Fibroblast of skin of abdomen (primary cell): ENCODE measurements at regions not wholly inside any gene's neighbourhood (a gene's known extent, or its start where the extent isn't known, plus 50 kb on each side); places are given as distances from the start of the nearest gene placed in this dataset.
A peak's percentile ranks its signal among the peaks of the same experiment; 100 is the strongest.

ENCODE experiments used
- DNase-seq: peaks from one replicate; pipeline ENCODE4 v3.0.0-alpha.2; 2013

GRCh38 chr4:1463088-1463926, 57.1 kb upstream of the NKX1-1 start:
- DNase-seq, result peak; percentile 10

- no peak for DNase-seq
Measured at GRCh38 chr4:1462768-1463075, 56.5 kb upstream of the NKX1-1 start.

- no peak for DNase-seq
Measured at GRCh38 chr4:1462009-1462767, 55.9 kb upstream of the NKX1-1 start.

GRCh38 chr4:1460967-1461868, 55.0 kb upstream of the NKX1-1 start:
- no peak for DNase-seq

GRCh38 chr4:1459722-1460511, 53.7 kb upstream of the NKX1-1 start:
- no peak for DNase-seq

- no peak for DNase-seq
Measured at GRCh38 chr4:1459081-1459721, 53.0 kb upstream of the NKX1-1 start.

GRCh38 chr4:1458581-1458980, 52.3 kb upstream of the NKX1-1 start:
- no peak for DNase-seq
